GM10266 (cell line): ENCODE measurements at regions not wholly inside any gene's neighbourhood (a gene's known extent, or its start where the extent isn't known, plus 50 kb on each side); places are given as distances from the start of the nearest gene placed in this dataset.

Experiments
- DNase-seq: peaks from one replicate; pipeline ENCODE4 v3.0.0; 2012; ENCODE audit errors: extremely low spot score
- CTCF ChIP-seq: IDR thresholded peaks from 2 replicates; pipeline ENCODE4 v1.5.1; 2012; ENCODE audit warnings: mild to moderate bottlenecking, low read depth; ENCODE audit not compliant: control insufficient read depth, insufficient read depth; ENCODE audit errors: missing control alignments

- no peak for TF ChIP-seq CTCF
- no peak for DNase-seq
Observed at GRCh38 chr13:111005364-111005763, 90.5 kb upstream of the ANKRD10 start.

GRCh38 chr13:111004444-111004843 is 89.6 kb upstream of the ANKRD10 start:
- no peak for TF ChIP-seq CTCF
- DNase-seq, result no peak

GRCh38 chr13:111001636-111002035 is 86.8 kb upstream of the ANKRD10 start:
- DNase-seq, result no peak
- no peak for TF ChIP-seq CTCF

- DNase-seq, result no peak
- no peak for TF ChIP-seq CTCF
Observed at GRCh38 chr13:110993788-110994187, 78.9 kb upstream of the ANKRD10 start.

GRCh38 chr13:110991991-110992508 is 77.2 kb upstream of the ANKRD10 start:
- no peak for TF ChIP-seq CTCF
- no peak for DNase-seq

GRCh38 chr13:110989331-110989730 is 74.5 kb upstream of the ANKRD10 start:
- no peak for TF ChIP-seq CTCF
- no peak for DNase-seq

GRCh38 chr13:110985541-110985940 is 70.7 kb upstream of the ANKRD10 start:
- no peak for TF ChIP-seq CTCF
- no peak for DNase-seq

GRCh38 chr13:110984798-110985197 is 69.9 kb upstream of the ANKRD10 start:
- no peak for DNase-seq
- TF ChIP-seq CTCF, result no peak
